BE2C (cell line): ENCODE measurements at regions not wholly inside any gene's neighbourhood (a gene's known extent, or its start where the extent isn't known, plus 50 kb on each side); places are given as distances from the start of the nearest gene placed in this dataset.

Experiments
- DNase-seq: peaks from one replicate; pipeline ENCODE4 v3.0.0-alpha.2; 2020
- H3K27me3 ChIP-seq: fragments of 250-450 bp; sonication (Bioruptor Pico); 2 replicates; pipeline ENCODE4 v1.5.1; 2020; ENCODE audit warnings: mild to moderate bottlenecking
- H3K36me3 ChIP-seq: fragments of 250-450 bp; sonication (Bioruptor Pico); 2 replicates; pipeline ENCODE4 v1.5.1; 2020; ENCODE audit warnings: mild to moderate bottlenecking
- H3K4me1 ChIP-seq: fragments of 250-450 bp; sonication (Bioruptor Pico); 2 replicates; pipeline ENCODE4 v1.5.1; 2020
- H3K4me3 ChIP-seq: 2 replicates; pipeline ENCODE4 v1.5.1; 2011; ENCODE audit warnings: low read depth, low read length
- H3K9me3 ChIP-seq: fragments of 250-450 bp; sonication (Bioruptor Pico); 2 replicates; pipeline ENCODE4 v1.5.1; 2020
- CTCF ChIP-seq: IDR thresholded peaks from 2 replicates; pipeline ENCODE4 v1.5.1; 2012; ENCODE audit warnings: mild to moderate bottlenecking, low read depth, low read length

GRCh38 chr2:4454907-4455306, 751.5 kb downstream of the DCDC2C start:
- no peaks in the 10 kb centered on the region for H3K4me1 ChIP-seq
- no peaks in the 10 kb centered on the region for H3K27me3 ChIP-seq
- TF ChIP-seq CTCF: no peak
- no peaks in the 10 kb centered on the region for H3K36me3 ChIP-seq
- no peak overlapping the region for H3K4me3 ChIP-seq
- DNase-seq: no peak
- H3K9me3 ChIP-seq: no peaks in the 10 kb centered on the region; the same call in 1 of the 2 replicates

GRCh38 chr2:4455486-4456155, 752.2 kb downstream of the DCDC2C start:
- no peaks in the 10 kb centered on the region for H3K4me1 ChIP-seq
- no peak overlapping the region for H3K4me3 ChIP-seq
- no peaks in the 10 kb centered on the region; the same call in 1 of the 2 replicates for H3K9me3 ChIP-seq
- no peaks in the 10 kb centered on the region for H3K36me3 ChIP-seq
- no peaks in the 10 kb centered on the region for H3K27me3 ChIP-seq
- TF ChIP-seq CTCF: no peak
- no peak for DNase-seq

- no peak overlapping the region for H3K4me3 ChIP-seq
- TF ChIP-seq CTCF: no peak
- H3K9me3 ChIP-seq: no peaks in the 10 kb centered on the region
- no peaks in the 10 kb centered on the region for H3K4me1 ChIP-seq
- no peaks in the 10 kb centered on the region for H3K27me3 ChIP-seq
- H3K36me3 ChIP-seq: no peaks in the 10 kb centered on the region
- DNase-seq: no peak
Measured at GRCh38 chr2:4464634-4465266, 761.4 kb downstream of the DCDC2C start.

GRCh38 chr2:4465671-4466070, 762.3 kb downstream of the DCDC2C start:
- H3K36me3 ChIP-seq: no peaks in the 10 kb centered on the region
- DNase-seq: no peak
- H3K4me1 ChIP-seq: no peaks in the 10 kb centered on the region
- no peaks in the 10 kb centered on the region for H3K9me3 ChIP-seq
- H3K27me3 ChIP-seq: no peaks in the 10 kb centered on the region
- H3K4me3 ChIP-seq: no peak overlapping the region
- TF ChIP-seq CTCF: no peak

- no peaks in the 10 kb centered on the region for H3K9me3 ChIP-seq
- H3K27me3 ChIP-seq: no peaks in the 10 kb centered on the region
- TF ChIP-seq CTCF: no peak
- no peaks in the 10 kb centered on the region for H3K36me3 ChIP-seq
- no peak for DNase-seq
- no peak overlapping the region for H3K4me3 ChIP-seq
- no peaks in the 10 kb centered on the region for H3K4me1 ChIP-seq
Measured at GRCh38 chr2:4475618-4476017, 772.2 kb downstream of the DCDC2C start.

- H3K9me3 ChIP-seq: no peaks in the 10 kb centered on the region; the same call in 1 of the 2 replicates
- H3K4me1 ChIP-seq: no peaks in the 10 kb centered on the region
- no peaks in the 10 kb centered on the region for H3K36me3 ChIP-seq
- TF ChIP-seq CTCF: no peak
- H3K27me3 ChIP-seq: no peaks in the 10 kb centered on the region
- no peak overlapping the region for H3K4me3 ChIP-seq
- no peak for DNase-seq
Measured at GRCh38 chr2:4483050-4483449, 779.7 kb downstream of the DCDC2C start.
